Stomach (tissue), 4 donors: ENCODE measurements at regions not wholly inside any gene's neighbourhood (a gene's known extent, or its start where the extent isn't known, plus 50 kb on each side); places are given as distances from the start of the nearest gene placed in this dataset.

Experiments
- POLR2A ChIP-seq, 4 donors: fragments of 450-650 bp; IDR thresholded peaks; one replicate each; pipeline ENCODE4 v1.6.1; 2016; ENCODE audit warnings: antibody characterized with exemption in 4 of 4, control low read depth in 2 of 4, mild to moderate bottlenecking in 1 of 4, moderate library complexity in 1 of 4
- TF ChIP-seq, protein P1 (sequence below), 7 experiments: fragments of 450-650 bp in 4 of 7; fragments of 200-600 bp in 3 of 7; sonication (generic) in 3 of 7; IDR thresholded peaks; one replicate each; pipeline ENCODE4 v1.5.1; 2016 to 2019; ENCODE audit warnings: antibody characterized with exemption in 7 of 7, control low read depth in 2 of 7, mild to moderate bottlenecking in 1 of 7

DNA sequence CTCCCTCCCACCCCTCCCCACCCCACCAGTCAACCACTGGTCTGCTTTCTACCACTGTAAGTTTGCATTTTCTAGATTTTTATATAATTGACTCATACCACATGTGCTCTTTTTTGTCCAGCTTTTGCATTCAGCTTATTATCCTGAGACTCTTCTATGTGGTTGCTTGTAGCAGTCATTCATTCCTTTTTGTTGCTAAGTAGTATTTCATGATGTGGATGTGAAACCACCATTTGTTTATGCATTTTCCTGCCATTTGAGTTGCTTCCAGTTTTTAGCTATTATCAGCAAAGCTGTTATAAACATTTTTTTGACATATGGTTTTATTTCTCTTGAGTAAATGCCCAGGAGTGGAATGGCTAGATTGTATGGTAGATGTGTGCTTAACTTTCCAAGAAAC lies 77.0 kb upstream of the FGF3 start:
- TF ChIP-seq, protein P1, sequence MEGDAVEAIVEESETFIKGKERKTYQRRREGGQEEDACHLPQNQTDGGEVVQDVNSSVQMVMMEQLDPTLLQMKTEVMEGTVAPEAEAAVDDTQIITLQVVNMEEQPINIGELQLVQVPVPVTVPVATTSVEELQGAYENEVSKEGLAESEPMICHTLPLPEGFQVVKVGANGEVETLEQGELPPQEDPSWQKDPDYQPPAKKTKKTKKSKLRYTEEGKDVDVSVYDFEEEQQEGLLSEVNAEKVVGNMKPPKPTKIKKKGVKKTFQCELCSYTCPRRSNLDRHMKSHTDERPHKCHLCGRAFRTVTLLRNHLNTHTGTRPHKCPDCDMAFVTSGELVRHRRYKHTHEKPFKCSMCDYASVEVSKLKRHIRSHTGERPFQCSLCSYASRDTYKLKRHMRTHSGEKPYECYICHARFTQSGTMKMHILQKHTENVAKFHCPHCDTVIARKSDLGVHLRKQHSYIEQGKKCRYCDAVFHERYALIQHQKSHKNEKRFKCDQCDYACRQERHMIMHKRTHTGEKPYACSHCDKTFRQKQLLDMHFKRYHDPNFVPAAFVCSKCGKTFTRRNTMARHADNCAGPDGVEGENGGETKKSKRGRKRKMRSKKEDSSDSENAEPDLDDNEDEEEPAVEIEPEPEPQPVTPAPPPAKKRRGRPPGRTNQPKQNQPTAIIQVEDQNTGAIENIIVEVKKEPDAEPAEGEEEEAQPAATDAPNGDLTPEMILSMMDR (IDR thresholded peaks at IDR 0.05): no peak
- TF ChIP-seq POLR2A (IDR thresholded peaks at IDR 0.05): no peak
